ENCODE measurements at regions not wholly inside any gene's neighbourhood (a gene's known extent, or its start where the extent isn't known, plus 50 kb on each side); places are given as distances from the start of the nearest gene placed in this dataset.

DNA sequence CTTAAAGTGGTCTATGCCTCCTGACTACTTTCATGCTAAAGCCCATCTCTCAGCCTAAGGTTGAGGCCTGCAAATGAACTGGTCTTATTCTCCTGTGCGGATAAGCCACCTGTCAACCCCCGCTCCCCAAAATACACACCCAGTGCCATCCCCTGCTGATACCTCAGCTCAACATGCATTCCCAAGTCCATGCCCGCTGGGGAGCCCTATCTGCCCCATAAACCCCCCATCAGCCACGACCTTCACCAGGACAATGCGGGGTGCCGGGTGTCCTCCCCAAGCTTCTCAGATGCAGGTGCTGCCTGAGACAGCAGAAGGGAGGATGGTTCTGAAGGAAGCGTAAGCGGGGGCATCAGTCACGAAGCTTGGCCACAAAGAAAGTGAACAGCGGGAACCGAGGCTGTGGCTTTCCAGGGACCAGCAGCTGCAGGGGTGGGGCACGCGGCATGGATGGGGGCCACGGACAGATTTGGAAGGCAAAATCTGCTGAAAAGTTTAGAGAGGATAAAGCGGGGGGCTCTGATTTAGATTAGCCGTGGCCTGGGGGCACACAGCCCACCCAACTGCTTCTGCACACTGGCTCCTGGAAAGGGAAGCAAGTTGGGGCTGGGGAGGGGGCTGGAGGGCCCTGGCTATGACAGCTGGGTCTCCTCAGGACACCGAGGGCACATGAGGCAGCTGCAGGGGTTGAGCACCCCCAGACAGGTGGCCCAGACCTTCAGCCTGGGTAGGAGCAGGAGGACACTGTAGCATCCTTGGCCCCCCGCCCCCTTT lies 1391.9 kb downstream of the TBC1D22A start:
- ChIA-PET POLR2A (no interaction called here), CTCF (no interaction called here)
- Histone ChIP-seq H3K36me3 (ENCODE audit: control insufficient read depth, insufficient read depth, low read length) (no peaks in the 10 kb centered on the region), H3K27me3 (ENCODE audit: control insufficient read depth, insufficient read depth, low read length) (no peaks in the 10 kb centered on the region), H3K4me3 (ENCODE audit: low read depth, low read length) (no peak overlapping the region)
- TF ChIP-seq CTCF (IDR thresholded peaks at IDR 0.05; ENCODE audit: insufficient read depth, low read depth, low read length) = no peak
- no peak for DNase-seq (ENCODE audit: low read depth)

DNA sequence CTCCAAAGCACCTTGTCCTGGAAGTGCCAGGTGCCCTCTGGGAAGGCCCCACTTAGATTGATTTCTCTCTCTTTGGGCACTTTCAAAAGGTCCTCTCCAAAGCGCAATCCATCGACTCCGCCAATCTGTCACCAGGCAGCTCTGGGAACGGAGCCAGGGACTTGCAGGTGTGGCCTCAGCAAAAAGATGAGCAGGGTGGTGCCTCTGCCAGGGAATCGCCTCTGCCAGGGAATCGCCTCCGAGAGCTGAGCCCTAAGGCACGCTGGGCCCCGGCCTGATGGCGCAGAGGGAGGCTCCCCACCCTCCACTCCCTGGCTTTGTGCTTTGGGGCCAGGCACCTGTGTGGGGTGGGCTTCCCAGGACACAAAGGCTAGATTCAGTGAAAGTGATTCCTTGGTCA lies 1391.3 kb downstream of the TBC1D22A start:
- no peak for DNase-seq (ENCODE audit: low read depth)
- TF ChIP-seq CTCF (IDR thresholded peaks at IDR 0.05; ENCODE audit: insufficient read depth, low read depth, low read length) = no peak
- Histone ChIP-seq H3K27me3 (ENCODE audit: control insufficient read depth, insufficient read depth, low read length) (no peaks in the 10 kb centered on the region), H3K36me3 (ENCODE audit: control insufficient read depth, insufficient read depth, low read length) (no peaks in the 10 kb centered on the region), H3K4me3 (ENCODE audit: low read depth, low read length) (no peak overlapping the region)
- ChIA-PET POLR2A (no interaction called here), CTCF (no interaction called here)

DNA sequence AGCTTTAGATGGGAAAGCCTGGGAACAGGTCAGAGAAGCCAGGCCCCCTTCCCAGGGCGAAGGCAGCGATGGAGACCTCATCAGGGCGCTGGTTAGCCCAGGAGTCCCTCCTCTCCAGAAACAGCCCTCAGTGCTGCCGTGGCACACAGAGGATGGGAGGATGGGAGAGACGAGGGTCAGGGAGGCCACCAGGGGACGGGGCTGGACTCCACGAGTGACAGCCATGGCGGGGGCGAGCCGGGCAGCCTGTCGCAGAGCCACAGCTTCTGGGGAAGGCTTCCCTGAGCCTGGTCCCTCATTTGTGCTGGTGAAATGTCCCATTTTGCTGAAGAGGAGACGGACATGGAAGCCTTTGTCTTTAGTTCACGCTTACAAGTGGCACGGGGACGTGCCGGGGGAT lies 1390.5 kb downstream of the TBC1D22A start:
- H3K4me3 ChIP-seq (ENCODE audit: low read depth, low read length) = no peak overlapping the region
- no peaks in the 10 kb centered on the region for H3K36me3 ChIP-seq (ENCODE audit: control insufficient read depth, insufficient read depth, low read length)
- H3K27me3 ChIP-seq (ENCODE audit: control insufficient read depth, insufficient read depth, low read length) = no peaks in the 10 kb centered on the region
- no peak for TF ChIP-seq CTCF (IDR thresholded peaks at IDR 0.05; ENCODE audit: insufficient read depth, low read depth, low read length)
- DNase-seq (ENCODE audit: low read depth) = no peak
- POLR2A ChIA-PET = no interaction called here
- CTCF ChIA-PET = no interaction called here

- H3K36me3 ChIP-seq (ENCODE audit: control insufficient read depth, insufficient read depth, low read length) = no peaks in the 10 kb centered on the region
- CTCF ChIA-PET = no interaction called here
- H3K4me3 ChIP-seq (ENCODE audit: low read depth, low read length) = no peak overlapping the region
- POLR2A ChIA-PET = no interaction called here
- no peak for DNase-seq (ENCODE audit: low read depth)
- no peak for TF ChIP-seq CTCF (IDR thresholded peaks at IDR 0.05; ENCODE audit: insufficient read depth, low read depth, low read length)
- H3K27me3 ChIP-seq (ENCODE audit: control insufficient read depth, insufficient read depth, low read length) = no peaks in the 10 kb centered on the region
Measured at GRCh38 chr22:48152164-48152775, 1389.8 kb downstream of the TBC1D22A start.

DNA sequence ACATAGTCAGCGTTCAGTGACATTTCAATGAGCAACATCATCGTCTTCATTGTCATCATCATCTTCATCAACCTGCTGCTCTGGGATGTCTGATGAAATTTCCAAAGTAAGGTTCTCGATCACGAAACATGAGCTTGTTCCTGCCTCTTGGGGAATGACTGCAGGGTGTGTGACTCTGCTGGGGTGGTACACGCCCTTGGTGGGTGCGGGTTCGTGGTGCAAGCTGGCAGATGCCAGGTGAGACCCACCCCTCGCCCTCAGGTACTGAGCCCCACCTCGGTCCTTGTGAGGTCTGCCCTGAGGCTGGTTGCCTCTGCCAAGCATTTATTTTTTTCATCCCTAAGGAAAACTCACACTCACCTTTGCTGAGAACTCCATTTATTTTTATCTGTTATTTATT lies 1389.2 kb downstream of the TBC1D22A start:
- Histone ChIP-seq H3K4me3 (ENCODE audit: low read depth, low read length) (no peak overlapping the region), H3K36me3 (ENCODE audit: control insufficient read depth, insufficient read depth, low read length) (no peaks in the 10 kb centered on the region), H3K27me3 (ENCODE audit: control insufficient read depth, insufficient read depth, low read length) (no peaks in the 10 kb centered on the region)
- DNase-seq (ENCODE audit: low read depth) = no peak
- ChIA-PET POLR2A (no interaction called here), CTCF (no interaction called here)
- TF ChIP-seq CTCF (IDR thresholded peaks at IDR 0.05; ENCODE audit: insufficient read depth, low read depth, low read length) = no peak

Data from BJ (cell line).